Stomach (tissue), 8 donors: ENCODE measurements at regions not wholly inside any gene's neighbourhood (a gene's known extent, or its start where the extent isn't known, plus 50 kb on each side); places are given as distances from the start of the nearest gene placed in this dataset.

Source experiments
- DNase-seq, 2 donors: peaks; one replicate each; pipeline versions ENCODE4 v3.0.0 to v3.0.0-alpha.2; 2013 to 2019
- H3K27ac ChIP-seq, 5 donors: fragments of 200-600 bp in 4 of 5; sonication (generic) in 4 of 5; one replicate each; pipeline ENCODE4 v1.5.1; 2013 to 2019; ENCODE audit warnings: mild to moderate bottlenecking in 1 of 5, moderate library complexity in 1 of 5
- H3K27me3 ChIP-seq, 3 donors: fragments of 200-600 bp; sonication (generic); one replicate each; pipeline ENCODE4 v1.5.1; 2017 to 2019; ENCODE audit warnings: mixed run types in 1 of 3
- H3K36me3 ChIP-seq, 4 donors: fragments of 200-600 bp; sonication (generic); 1 replicate in 3 of 4; 2 replicates in 1 of 4; pipeline ENCODE4 v1.5.1; 2016 to 2019
- H3K4me1 ChIP-seq, 4 donors: fragments of 200-600 bp; sonication (generic); one replicate each; pipeline ENCODE4 v1.5.1; 2016 to 2019
- H3K4me3 ChIP-seq, 4 donors: fragments of 200-600 bp; sonication (generic) in 3 of 4; one replicate each; pipeline ENCODE4 v1.5.1; 2016 to 2019; ENCODE audit warnings: mild to moderate bottlenecking in 1 of 4
- H3K9me3 ChIP-seq, 4 donors: fragments of 200-600 bp; sonication (generic); one replicate each; pipeline ENCODE4 v1.5.1; 2016 to 2019
- CTCF ChIP-seq, 7 experiments: fragments of 450-650 bp in 4 of 7; fragments of 200-600 bp in 3 of 7; sonication (generic) in 3 of 7; IDR thresholded peaks; one replicate each; pipeline ENCODE4 v1.5.1; 2016 to 2019; ENCODE audit warnings: antibody characterized with exemption in 7 of 7, control low read depth in 2 of 7, mild to moderate bottlenecking in 1 of 7
- EP300 ChIP-seq: sonication (generic); formaldehyde crosslinking; IDR thresholded peaks from one replicate; pipeline ENCODE4 v1.6.1; 2017; ENCODE audit warnings: antibody characterized with exemption
- POLR2A ChIP-seq, 4 donors: fragments of 450-650 bp; IDR thresholded peaks; one replicate each; pipeline ENCODE4 v1.6.1; 2016; ENCODE audit warnings: antibody characterized with exemption in 4 of 4, control low read depth in 2 of 4, mild to moderate bottlenecking in 1 of 4, moderate library complexity in 1 of 4
- POLR2AphosphoS5 ChIP-seq, 3 donors: sonication (generic); formaldehyde crosslinking; IDR thresholded peaks; one replicate each; pipeline ENCODE4 v1.6.1; 2016; ENCODE audit warnings: antibody characterized with exemption in 3 of 3
- WGBS, 5 donors: extraction: QIAGEN DNeasy Blood & Tissue Kit in 3 of 5; methylation state at CpG; one replicate each; pipeline versions ENCODE4 v1.1.5 to v1.1.7; 2013 to 2018; 5-methylcytosine and 5-hydroxymethylcytosine counted together
- intact Hi-C: fragments of 100-400 bp; cut with DNase I; formaldehyde crosslinking; loops from one replicate; pipeline ENCODE4 v1.15.1; 2023; ENCODE audit warnings: low total_unique reads
- small RNA-seq, 4 donors: library from RNA; depleted of rRNA; stranded (forward); fragments of <200 nt; gene quantifications; one replicate each; pipeline ENCODE3, GENCODE V24; 2016
- donor health status: healthy with polysubstance abuse.
- donor health status: Bipolar disorder and iron deficiency.
- donor health status: healthy.

GRCh38 chr4:97504713-97505112 is 638.6 kb downstream of the STPG2 start:
- Histone ChIP-seq H3K4me1 (no peaks in the 10 kb centered on the region), H3K27ac (no peak overlapping the region), H3K36me3 (no peaks in the 10 kb centered on the region), H3K27me3 (no peaks in the 10 kb centered on the region), H3K9me3 (no peaks in the 10 kb centered on the region), H3K4me3 (no peak overlapping the region)
- intact Hi-C loops: no loop called here
- no peak for DNase-seq
- TF ChIP-seq POLR2A (IDR thresholded peaks at IDR 0.05) (no peak), POLR2AphosphoS5 (IDR thresholded peaks at IDR 0.05) (no peak), EP300 (no peak), CTCF (IDR thresholded peaks at IDR 0.05) (no peak)

GRCh38 chr4:97507587-97508245 is 635.6 kb downstream of the STPG2 start:
- WGBS, 5 donors: 89 to 100% (median 93%) methylated on average over 2 of the region's 2 CpGs
- no peaks in the 10 kb centered on the region for H3K4me1 ChIP-seq
- TF ChIP-seq EP300 (no peak), POLR2AphosphoS5 (IDR thresholded peaks at IDR 0.05) (no peak), CTCF (IDR thresholded peaks at IDR 0.05) (no peak), POLR2A (IDR thresholded peaks at IDR 0.05) (no peak)

More at GRCh38 chr4:97507587-97508245, 635.6 kb downstream of the STPG2 start:
- intact Hi-C loops: no loop called here
- no peaks in the 10 kb centered on the region for H3K36me3 ChIP-seq
- H3K9me3 ChIP-seq: no peaks in the 10 kb centered on the region
- no peak overlapping the region for H3K4me3 ChIP-seq
- DNase-seq: no peak
- no peaks in the 10 kb centered on the region for H3K27me3 ChIP-seq
- no peak overlapping the region for H3K27ac ChIP-seq

Small RNA genes in the stretch of these regions (small RNA-seq; reads per million reads assigned to genes)
- gene COX7A2P2 (0 reads per million in 4 donors), gene RNU6-34P (0 reads per million in 4 donors)
